Large intestine (tissue), 3 donors: ENCODE measurements at regions not wholly inside any gene's neighbourhood (a gene's known extent, or its start where the extent isn't known, plus 50 kb on each side); places are given as distances from the start of the nearest gene placed in this dataset.
"Not testable (repeated sequence)": the region's sequence is repeated elsewhere in the genome, so short reads cannot be mapped to it uniquely, and the experiment has no call there.

Experiments
- DNase-seq, 2 donors: peaks; one replicate each; pipeline versions ENCODE4 v3.0.0 to v3.0.0-alpha.2; 2013
- H3K27ac ChIP-seq: one replicate; pipeline ENCODE4 v1.5.1; 2013; ENCODE audit warnings: low read length
- H3K27me3 ChIP-seq: 2 replicates; pipeline ENCODE4 v1.6.1; 2013; ENCODE audit warnings: low read length; ENCODE audit not compliant: control insufficient read depth, insufficient read depth
- H3K36me3 ChIP-seq: 2 replicates; pipeline ENCODE4 v1.6.1; 2013; ENCODE audit warnings: low read length; ENCODE audit not compliant: control insufficient read depth, insufficient read depth
- H3K4me1 ChIP-seq: one replicate; pipeline ENCODE4 v1.6.1; 2013; ENCODE audit warnings: low read length; ENCODE audit not compliant: control insufficient read depth, insufficient read depth
- H3K4me3 ChIP-seq: one replicate; pipeline ENCODE4 v1.5.1; 2013; ENCODE audit warnings: low read length
- H3K9me3 ChIP-seq: one replicate; pipeline ENCODE4 v1.6.1; 2013; ENCODE audit warnings: mild to moderate bottlenecking, low read depth, low read length, moderate library complexity; ENCODE audit not compliant: control insufficient read depth
- WGBS: methylation state at CpG from one replicate; pipeline ENCODE4 v1.1.5; 2013; ENCODE audit warnings: low lambda C conversion rate; ENCODE audit not compliant: insufficient coverage; 5-methylcytosine and 5-hydroxymethylcytosine counted together

- no peak overlapping the region for H3K4me3 ChIP-seq
- H3K27ac ChIP-seq, result no peak overlapping the region
- no peak for DNase-seq
- no CpG with 5 or more reads among the region's 5 CpGs for WGBS
- no peaks in the 10 kb centered on the region for H3K36me3 ChIP-seq
- no peaks in the 10 kb centered on the region for H3K4me1 ChIP-seq
- no peaks in the 10 kb centered on the region for H3K27me3 ChIP-seq
- H3K9me3 ChIP-seq, result no peaks in the 10 kb centered on the region
Observed at GRCh38 chr9:27671636-27672035, 98.4 kb upstream of the C9orf72 start.

- no peak overlapping the region for H3K4me3 ChIP-seq
- no peaks in the 10 kb centered on the region for H3K4me1 ChIP-seq
- H3K27me3 ChIP-seq, result no peaks in the 10 kb centered on the region
- H3K27ac ChIP-seq, result no peak overlapping the region
- no peaks in the 10 kb centered on the region for H3K36me3 ChIP-seq
- no peaks in the 10 kb centered on the region for H3K9me3 ChIP-seq
- 93% methylated on average over 2 of the region's 3 CpGs for WGBS
- no peak for DNase-seq
Observed at GRCh38 chr9:27672718-27673117, 99.4 kb upstream of the C9orf72 start.

GRCh38 chr9:27673641-27674040 is 100.4 kb upstream of the C9orf72 start:
- DNase-seq, result no peak
- Histone ChIP-seq H3K27me3 (no peaks in the 10 kb centered on the region), H3K27ac (no peak overlapping the region), H3K9me3 (no peaks in the 10 kb centered on the region), H3K36me3 (no peaks in the 10 kb centered on the region), H3K4me3 (no peak overlapping the region), H3K4me1 (no peaks in the 10 kb centered on the region)
- WGBS, result 93% methylated on average over 2 of the region's 3 CpGs

GRCh38 chr9:27675354-27675753 is 102.1 kb upstream of the C9orf72 start:
- WGBS, result no CpG with 5 or more reads among the region's 6 CpGs
- no peak overlapping the region for H3K4me3 ChIP-seq

DNA sequence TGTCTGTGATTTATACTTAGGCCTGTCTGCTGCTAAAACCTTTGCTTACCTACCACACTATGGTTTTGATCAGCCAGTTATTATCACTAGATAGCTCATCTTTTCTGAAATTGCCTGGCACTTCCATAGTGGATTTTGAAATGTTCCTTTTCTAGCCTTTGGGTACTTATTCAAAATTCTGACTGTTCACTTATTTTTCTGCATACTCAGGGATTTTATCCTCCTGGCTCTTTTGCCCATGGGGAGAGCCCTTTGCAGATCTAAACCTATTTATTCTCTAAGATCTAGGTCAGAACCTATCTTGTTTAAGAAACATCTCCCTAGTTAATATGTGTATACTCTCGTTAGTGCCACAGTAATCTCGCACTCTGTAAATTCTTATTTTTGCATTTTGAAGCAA is 103.5 kb upstream of the C9orf72 start:
- Histone ChIP-seq H3K4me1 (no peaks in the 10 kb centered on the region), H3K27ac (no peak overlapping the region), H3K4me3 (no peak overlapping the region), H3K9me3 (no peaks in the 10 kb centered on the region), H3K36me3 (no peaks in the 10 kb centered on the region), H3K27me3 (no peaks in the 10 kb centered on the region)
- no CpG with 5 or more reads among the region's 2 CpGs for WGBS
- no peak for DNase-seq

More at GRCh38 chr9:27675354-27675753, 102.1 kb upstream of the C9orf72 start:
- no peak for DNase-seq
- Histone ChIP-seq H3K4me1 (no peaks in the 10 kb centered on the region), H3K9me3 (no peaks in the 10 kb centered on the region), H3K27me3 (no peaks in the 10 kb centered on the region), H3K27ac (no peak overlapping the region), H3K36me3 (no peaks in the 10 kb centered on the region)

- Histone ChIP-seq H3K27me3 (no peaks in the 10 kb centered on the region), H3K36me3 (no peaks in the 10 kb centered on the region), H3K4me3 (no peak overlapping the region), H3K9me3 (no peaks in the 10 kb centered on the region), H3K4me1 (no peaks in the 10 kb centered on the region), H3K27ac (no peak overlapping the region)
- WGBS, result 88% methylated on average over 1 of the region's 2 CpGs
- DNase-seq, result no peak
Observed at GRCh38 chr9:27679338-27679737, 106.1 kb upstream of the C9orf72 start.

- no peak overlapping the region for H3K4me3 ChIP-seq
- no peaks in the 10 kb centered on the region for H3K36me3 ChIP-seq
- no peaks in the 10 kb centered on the region for H3K9me3 ChIP-seq
- 100% methylated on average over 1 of the region's 7 CpGs for WGBS
- DNase-seq, result no peak
- no peaks in the 10 kb centered on the region for H3K27me3 ChIP-seq
- H3K4me1 ChIP-seq, result no peaks in the 10 kb centered on the region
- H3K27ac ChIP-seq, result no peak overlapping the region
Observed at GRCh38 chr9:27683181-27683580, 109.9 kb upstream of the C9orf72 start.

DNA sequence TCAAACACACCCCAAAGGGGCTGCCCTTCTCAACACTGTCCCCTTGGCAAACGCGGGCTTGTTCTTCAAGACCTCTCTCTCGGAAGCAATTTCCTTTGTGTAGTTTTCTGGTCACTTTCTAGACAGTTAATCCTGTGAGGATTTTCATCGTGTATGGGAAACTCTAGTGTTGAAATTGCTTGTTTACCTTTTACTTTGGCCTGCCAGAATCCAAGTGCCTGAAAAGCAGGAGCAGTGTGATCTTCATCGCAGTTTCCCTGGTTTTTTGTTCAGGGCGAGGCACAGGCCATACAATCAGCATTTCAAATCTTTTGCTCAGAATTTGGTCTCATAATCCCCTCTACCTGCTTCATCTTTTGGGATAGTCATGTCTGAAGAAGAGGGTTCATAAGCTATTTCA is 115.7 kb upstream of the C9orf72 start:
- Histone ChIP-seq H3K4me3 (no peak overlapping the region), H3K27ac (no peak overlapping the region), H3K4me1 (no peaks in the 10 kb centered on the region), H3K9me3 (no peaks in the 10 kb centered on the region), H3K36me3 (no peaks in the 10 kb centered on the region), H3K27me3 (no peaks in the 10 kb centered on the region)
- WGBS, result 80% methylated on average over 1 of the region's 6 CpGs
- DNase-seq, result no peak

DNA sequence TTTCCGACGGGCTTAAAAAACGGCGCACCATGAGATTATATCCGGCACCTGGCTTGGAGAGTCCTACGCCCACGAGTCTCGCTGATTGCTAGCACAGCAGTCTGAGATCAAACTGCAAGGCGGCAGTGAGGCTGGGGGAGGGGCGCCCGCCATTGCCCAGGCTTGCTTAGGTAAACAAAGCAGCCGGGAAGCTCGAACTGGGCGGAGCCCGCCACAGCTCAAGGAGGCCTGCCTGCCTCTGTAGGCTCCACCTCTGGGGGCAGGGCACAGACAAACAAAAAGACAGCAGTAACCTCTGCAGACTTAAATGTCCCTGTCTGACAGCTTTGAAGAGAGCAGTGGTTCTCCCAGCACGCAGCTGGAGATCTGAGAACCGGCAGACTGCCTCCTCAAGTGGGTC is 117.5 kb upstream of the C9orf72 start:
- H3K27ac ChIP-seq, H3K9me3 ChIP-seq, H3K27me3 ChIP-seq, DNase-seq, H3K4me3 ChIP-seq, H3K36me3 ChIP-seq, H3K4me1 ChIP-seq: not testable (repeated sequence)
- WGBS, result no CpG with 5 or more reads among the region's 17 CpGs

DNA sequence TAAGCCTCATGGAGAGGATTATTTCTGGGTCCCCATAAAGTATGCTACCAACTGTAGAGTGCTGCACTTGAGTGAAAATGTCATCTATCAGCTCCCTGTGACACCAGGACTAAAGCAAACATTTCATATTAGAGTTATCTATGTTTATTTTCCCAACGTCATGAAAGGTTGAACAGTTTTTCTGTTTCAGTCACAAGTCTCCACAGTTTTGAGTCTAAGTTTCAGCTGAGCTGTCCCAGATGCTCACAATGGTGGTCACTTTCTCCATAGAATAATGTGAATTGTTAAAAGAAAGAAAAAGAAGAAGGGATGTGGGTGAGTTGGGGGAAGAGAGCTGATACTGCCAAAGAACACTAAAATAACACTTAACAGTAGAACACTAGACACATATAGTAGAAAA is 126.3 kb upstream of the C9orf72 start:
- DNase-seq, result no peak
- H3K36me3 ChIP-seq, result no peaks in the 10 kb centered on the region
- no peak overlapping the region for H3K4me3 ChIP-seq
- no peaks in the 10 kb centered on the region for H3K27me3 ChIP-seq
- H3K27ac ChIP-seq, result no peak overlapping the region
- no peaks in the 10 kb centered on the region for H3K4me1 ChIP-seq
- no peaks in the 10 kb centered on the region for H3K9me3 ChIP-seq
- no CpG with 5 or more reads among the region's 1 CpG for WGBS

DNA sequence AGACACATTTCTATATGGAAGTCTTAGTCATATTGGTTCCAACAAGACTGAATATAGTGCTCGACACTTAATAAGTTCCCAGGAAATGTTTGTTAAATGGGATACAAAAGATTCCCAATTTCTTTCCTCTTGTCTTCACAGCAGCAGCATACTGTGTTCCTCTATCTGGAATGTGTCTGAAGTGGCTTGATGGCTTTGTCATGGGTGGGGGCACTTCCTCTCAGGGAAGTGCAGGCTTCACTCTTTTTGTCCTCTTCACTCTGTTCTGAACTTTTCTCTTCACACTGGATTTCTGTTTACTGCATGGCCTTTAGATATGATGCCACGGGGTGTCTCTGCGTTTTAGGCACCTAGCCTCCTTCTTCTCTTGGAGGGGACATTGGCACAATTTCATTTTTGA is 127.7 kb upstream of the C9orf72 start:
- no peaks in the 10 kb centered on the region for H3K4me1 ChIP-seq
- no peaks in the 10 kb centered on the region for H3K9me3 ChIP-seq
- DNase-seq, result no peak
- peak overlapping the region; percentile 8 for H3K27ac ChIP-seq
- 86% methylated on average over 1 of the region's 3 CpGs for WGBS
- H3K4me3 ChIP-seq, result no peak overlapping the region
- H3K27me3 ChIP-seq, result no peaks in the 10 kb centered on the region
- no peaks in the 10 kb centered on the region for H3K36me3 ChIP-seq
